ENCODE measurements at regions not wholly inside any gene's neighbourhood (a gene's known extent, or its start where the extent isn't known, plus 50 kb on each side); places are given as distances from the start of the nearest gene placed in this dataset.

DNA sequence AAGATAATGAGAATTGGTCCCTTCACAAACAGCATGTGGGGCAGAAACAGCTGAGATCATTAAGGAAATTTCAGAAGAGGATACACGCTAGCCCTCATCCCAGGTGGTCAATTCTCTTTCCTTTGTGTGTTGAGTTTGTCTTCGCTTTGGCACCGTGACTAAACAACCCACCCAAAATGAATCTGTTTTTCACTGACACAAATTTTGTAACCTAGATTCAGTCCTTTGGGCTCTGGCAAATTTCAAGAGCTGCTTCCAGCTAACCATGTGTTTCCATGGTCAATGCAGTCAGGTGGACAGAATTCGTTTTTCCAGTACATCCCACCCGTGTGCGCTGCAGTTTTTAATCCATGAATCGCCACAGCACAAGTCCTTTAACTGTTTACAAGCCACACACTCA is 435.4 kb downstream of the WDR72 start:
- H3K27me3 ChIP-seq: no peaks in the 10 kb centered on the region
- H3K4me3 ChIP-seq: no peak overlapping the region
- peak overlapping the region; percentile 42 for H3K27ac Mint-ChIP-seq
- no peaks in the 10 kb centered on the region for H3K36me3 Mint-ChIP-seq
- H3K27ac ChIP-seq: no peak overlapping the region
- peaks cover 17% of the 10 kb centered on the region for H3K4me1 ChIP-seq
- no peak for TF ChIP-seq EZH2phosphoT487 (IDR thresholded peaks at IDR 0.05)
- no peak for TF ChIP-seq EZH2 (IDR thresholded peaks at IDR 0.05)
- TF ChIP-seq, protein P1, sequence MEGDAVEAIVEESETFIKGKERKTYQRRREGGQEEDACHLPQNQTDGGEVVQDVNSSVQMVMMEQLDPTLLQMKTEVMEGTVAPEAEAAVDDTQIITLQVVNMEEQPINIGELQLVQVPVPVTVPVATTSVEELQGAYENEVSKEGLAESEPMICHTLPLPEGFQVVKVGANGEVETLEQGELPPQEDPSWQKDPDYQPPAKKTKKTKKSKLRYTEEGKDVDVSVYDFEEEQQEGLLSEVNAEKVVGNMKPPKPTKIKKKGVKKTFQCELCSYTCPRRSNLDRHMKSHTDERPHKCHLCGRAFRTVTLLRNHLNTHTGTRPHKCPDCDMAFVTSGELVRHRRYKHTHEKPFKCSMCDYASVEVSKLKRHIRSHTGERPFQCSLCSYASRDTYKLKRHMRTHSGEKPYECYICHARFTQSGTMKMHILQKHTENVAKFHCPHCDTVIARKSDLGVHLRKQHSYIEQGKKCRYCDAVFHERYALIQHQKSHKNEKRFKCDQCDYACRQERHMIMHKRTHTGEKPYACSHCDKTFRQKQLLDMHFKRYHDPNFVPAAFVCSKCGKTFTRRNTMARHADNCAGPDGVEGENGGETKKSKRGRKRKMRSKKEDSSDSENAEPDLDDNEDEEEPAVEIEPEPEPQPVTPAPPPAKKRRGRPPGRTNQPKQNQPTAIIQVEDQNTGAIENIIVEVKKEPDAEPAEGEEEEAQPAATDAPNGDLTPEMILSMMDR (IDR thresholded peaks at IDR 0.05): no peak
- H3F3A ChIP-seq (ENCODE audit: low read depth): no peaks in the 10 kb centered on the region
- H4K20me1 ChIP-seq (ENCODE audit: low read depth): no peaks in the 10 kb centered on the region
- peak overlapping the region; percentile 39 for H3K4me3 Mint-ChIP-seq
- H3K79me2 ChIP-seq (ENCODE audit: low read depth): no peaks in the 10 kb centered on the region
- H3K9ac ChIP-seq: no peak overlapping the region
- no peak overlapping the region for H3K4me2 ChIP-seq
- peaks cover 24% of the 10 kb centered on the region for H3K4me1 Mint-ChIP-seq
- H3K9me3 ChIP-seq (ENCODE audit: low read depth): no peaks in the 10 kb centered on the region
- H3K9me3 Mint-ChIP-seq: no peaks in the 10 kb centered on the region
- H2AFZ ChIP-seq (replicated peaks): no peak overlapping the region
- H3K36me3 ChIP-seq: no peaks in the 10 kb centered on the region
- DNase-seq (ENCODE audit: low spot score): no peak
- peaks cover 4% of the 10 kb centered on the region for H3K27me3 Mint-ChIP-seq (ENCODE audit: insufficient read depth, low read depth)

DNA sequence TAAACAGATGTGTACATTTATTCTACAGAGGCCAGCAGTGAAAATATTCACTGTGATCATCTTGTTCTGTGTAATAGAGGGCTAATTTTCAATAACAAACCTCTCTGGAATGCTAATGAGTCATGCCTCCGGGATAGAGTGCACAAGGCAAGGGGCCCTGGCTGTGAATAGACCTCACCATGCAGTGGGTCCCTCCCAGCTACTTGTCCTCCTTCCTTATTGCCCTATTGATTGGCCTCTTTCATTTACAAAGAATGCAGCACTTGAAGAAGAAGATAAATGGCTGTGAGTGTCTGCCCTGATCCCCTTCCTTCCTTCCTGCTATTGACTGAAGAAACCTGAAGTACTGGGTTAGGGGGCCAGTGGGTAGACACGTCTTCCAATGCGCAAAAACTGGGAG is 436.3 kb downstream of the WDR72 start:
- Histone ChIP-seq H3K9me3 (ENCODE audit: low read depth) (no peaks in the 10 kb centered on the region), H3K9ac (no peak overlapping the region), H3K4me3 (no peak overlapping the region), H3K79me2 (ENCODE audit: low read depth) (no peaks in the 10 kb centered on the region), H3F3A (ENCODE audit: low read depth) (no peaks in the 10 kb centered on the region), H3K4me1 (peaks cover 17% of the 10 kb centered on the region), H3K4me2 (no peak overlapping the region), H3K36me3 (no peaks in the 10 kb centered on the region), H4K20me1 (ENCODE audit: low read depth) (no peaks in the 10 kb centered on the region), H3K27ac (no peak overlapping the region), H2AFZ (replicated peaks) (no peak overlapping the region), H3K27me3 (no peaks in the 10 kb centered on the region)
- Mint-ChIP-seq H3K4me3 (no peak overlapping the region), H3K36me3 (no peaks in the 10 kb centered on the region), H3K9me3 (no peaks in the 10 kb centered on the region), H3K4me1 (peaks cover 24% of the 10 kb centered on the region), H3K27ac (no peak overlapping the region), H3K27me3 (ENCODE audit: insufficient read depth, low read depth) (peaks cover 4% of the 10 kb centered on the region)
- no peak for TF ChIP-seq EZH2 (IDR thresholded peaks at IDR 0.05)
- TF ChIP-seq, protein P1 (IDR thresholded peaks at IDR 0.05): no peak
- TF ChIP-seq EZH2phosphoT487 (IDR thresholded peaks at IDR 0.05): no peak
- DNase-seq (ENCODE audit: low spot score): no peak

DNA sequence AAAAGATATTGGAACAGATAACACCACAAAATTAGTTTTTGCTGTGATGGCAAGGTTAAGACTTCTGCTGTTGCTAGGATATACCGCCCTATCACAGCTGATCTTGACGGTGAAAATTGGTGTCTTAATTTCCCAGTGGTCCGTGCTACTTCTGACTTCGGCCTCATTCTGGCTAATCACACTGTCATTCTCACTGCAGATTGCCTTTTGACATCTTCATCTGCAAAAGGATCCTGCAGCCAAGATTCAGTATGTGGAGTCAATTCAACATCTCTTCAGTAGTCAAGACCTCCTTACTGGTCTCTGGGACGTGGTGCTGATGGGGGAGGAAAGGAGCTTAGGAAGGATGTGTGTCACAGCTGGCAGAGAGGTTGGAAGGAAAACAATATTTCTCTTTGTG is 438.6 kb downstream of the WDR72 start:
- H3K9ac ChIP-seq: no peak overlapping the region
- no peak overlapping the region for H3K27ac Mint-ChIP-seq
- no peak overlapping the region for H3K4me2 ChIP-seq
- peaks cover 29% of the 10 kb centered on the region for H3K4me1 Mint-ChIP-seq
- H3F3A ChIP-seq (ENCODE audit: low read depth): no peaks in the 10 kb centered on the region
- no peaks in the 10 kb centered on the region for H3K79me2 ChIP-seq (ENCODE audit: low read depth)
- H3K27ac ChIP-seq: no peak overlapping the region
- no peaks in the 10 kb centered on the region for H3K9me3 Mint-ChIP-seq
- no peaks in the 10 kb centered on the region for H3K27me3 ChIP-seq
- TF ChIP-seq EZH2 (IDR thresholded peaks at IDR 0.05) (no peak), EZH2phosphoT487 (IDR thresholded peaks at IDR 0.05) (no peak)
- TF ChIP-seq, protein P1 (IDR thresholded peaks at IDR 0.05): no peak
- H3K27me3 Mint-ChIP-seq (ENCODE audit: insufficient read depth, low read depth): peaks cover 7% of the 10 kb centered on the region
- no peaks in the 10 kb centered on the region for H3K36me3 Mint-ChIP-seq
- no peak overlapping the region for H3K4me3 Mint-ChIP-seq
- H2AFZ ChIP-seq (replicated peaks): no peak overlapping the region
- no peaks in the 10 kb centered on the region for H4K20me1 ChIP-seq (ENCODE audit: low read depth)
- no peak overlapping the region for H3K4me3 ChIP-seq
- no peaks in the 10 kb centered on the region for H3K9me3 ChIP-seq (ENCODE audit: low read depth)
- peaks cover 19% of the 10 kb centered on the region for H3K4me1 ChIP-seq
- DNase-seq (ENCODE audit: low spot score): no peak
- no peaks in the 10 kb centered on the region for H3K36me3 ChIP-seq
